DOHH2 (cell line): ENCODE measurements at regions not wholly inside any gene's neighbourhood (a gene's known extent, or its start where the extent isn't known, plus 50 kb on each side); places are given as distances from the start of the nearest gene placed in this dataset.

Source experiments
- H3F3A ChIP-seq: fragments of 200-600 bp; sonication (generic), shearing (Covaris generic); 2 replicates; pipeline ENCODE4 v1.6.0; 2016; ENCODE audit warnings: antibody characterized with exemption, mild to moderate bottlenecking; ENCODE audit not compliant: control insufficient read depth, insufficient read depth
- H3K27ac ChIP-seq: fragments of 200-600 bp; sonication (generic); 2 replicates; pipeline ENCODE4 v1.5.1; 2014; ENCODE audit warnings: low read depth, mild to moderate bottlenecking, low read length, moderate library complexity
- H3K27me3 ChIP-seq: fragments of 200-600 bp; sonication (generic); 2 replicates; pipeline ENCODE4 v1.6.1; 2014; ENCODE audit warnings: mild to moderate bottlenecking, low read length, mixed read lengths; ENCODE audit not compliant: control insufficient read depth
- H3K36me3 ChIP-seq: fragments of 200-600 bp; sonication (generic); 2 replicates; pipeline ENCODE4 v1.6.1; 2014; ENCODE audit warnings: mild to moderate bottlenecking, low read length, moderate library complexity, mixed read lengths; ENCODE audit not compliant: control insufficient read depth
- H3K4me1 ChIP-seq: fragments of 200-600 bp; sonication (generic); 2 replicates; pipeline ENCODE4 v1.6.1; 2014; ENCODE audit warnings: mild to moderate bottlenecking, low read length, mixed read lengths; ENCODE audit not compliant: control insufficient read depth
- H3K4me2 ChIP-seq: fragments of 200-600 bp; sonication (generic); 2 replicates; pipeline ENCODE4 v1.6.0; 2014; ENCODE audit warnings: mild to moderate bottlenecking, low read length, moderate library complexity
- H3K4me3 ChIP-seq: fragments of 200-600 bp; sonication (generic); 2 replicates; pipeline ENCODE4 v1.5.1; 2014; ENCODE audit warnings: mild to moderate bottlenecking, low read length, mixed read lengths
- H3K79me2 ChIP-seq: fragments of 200-600 bp; sonication (generic); 2 replicates; pipeline ENCODE4 v1.6.1; 2014; ENCODE audit warnings: mild to moderate bottlenecking, low read length, mixed read lengths; ENCODE audit not compliant: control insufficient read depth
- H3K9me2 ChIP-seq: fragments of 200-600 bp; sonication (generic); replicated peaks from 2 replicates; pipeline ENCODE4 v1.6.1; 2014; ENCODE audit warnings: mild to moderate bottlenecking, low read length, mixed read lengths; ENCODE audit not compliant: control insufficient read depth
- H3K9me3 ChIP-seq: fragments of 200-600 bp; sonication (generic); 2 replicates; pipeline ENCODE4 v1.6.1; 2014; ENCODE audit warnings: antibody characterized with exemption, low read length, mixed read lengths; ENCODE audit not compliant: control insufficient read depth, insufficient read depth
- H4K20me1 ChIP-seq: fragments of 200-600 bp; sonication (generic); 2 replicates; pipeline ENCODE4 v1.6.0; 2014; ENCODE audit warnings: low read depth, mild to moderate bottlenecking, antibody characterized with exemption, low read length, moderate library complexity; ENCODE audit not compliant: control insufficient read depth, insufficient read depth
- CTCF ChIP-seq: fragments of 200-600 bp; sonication (generic); IDR thresholded peaks from one replicate; pipeline ENCODE4 v1.5.1; 2014; ENCODE audit warnings: antibody characterized with exemption, mild to moderate bottlenecking, low read depth, low read length; ENCODE audit not compliant: poor library complexity, severe bottlenecking
- EZH2phosphoT487 ChIP-seq: fragments of 200-600 bp; sonication (generic); IDR thresholded peaks from 2 replicates; pipeline ENCODE4 v1.6.1; 2017; ENCODE audit warnings: borderline replicate concordance, mild to moderate bottlenecking, antibody characterized with exemption, low read length, moderate library complexity, mixed read lengths

- TF ChIP-seq CTCF = no peak
- TF ChIP-seq EZH2phosphoT487 = no peak
Observed at GRCh38 chr18:24868760-24869237, 408.4 kb downstream of the HRH4 start.

GRCh38 chr18:24869285-24869684 is 408.8 kb downstream of the HRH4 start:
- Histone ChIP-seq H3K9me3 (no peaks in the 10 kb centered on the region), H3K79me2 (no peaks in the 10 kb centered on the region), H3K27me3 (no peaks in the 10 kb centered on the region), H3K27ac (no peak overlapping the region), H4K20me1 (no peaks in the 10 kb centered on the region), H3K4me1 (no peaks in the 10 kb centered on the region), H3K9me2 (no peaks in the 10 kb centered on the region), H3K4me2 (no peak overlapping the region), H3K36me3 (no peaks in the 10 kb centered on the region), H3K4me3 (no peak overlapping the region), H3F3A (no peaks in the 10 kb centered on the region)
- TF ChIP-seq EZH2phosphoT487 = no peak
- no peak for TF ChIP-seq CTCF

More at GRCh38 chr18:24868760-24869237, 408.4 kb downstream of the HRH4 start:
- Histone ChIP-seq H3K4me1 (no peaks in the 10 kb centered on the region), H3K9me2 (no peaks in the 10 kb centered on the region), H3K27ac (no peak overlapping the region), H3K27me3 (no peaks in the 10 kb centered on the region), H3K4me3 (no peak overlapping the region), H3F3A (no peaks in the 10 kb centered on the region), H3K79me2 (no peaks in the 10 kb centered on the region), H3K36me3 (no peaks in the 10 kb centered on the region), H4K20me1 (no peaks in the 10 kb centered on the region), H3K4me2 (no peak overlapping the region), H3K9me3 (no peaks in the 10 kb centered on the region)

GRCh38 chr18:24875286-24875685 is 414.8 kb downstream of the HRH4 start:
- H3K27me3 ChIP-seq = no peaks in the 10 kb centered on the region
- no peaks in the 10 kb centered on the region for H3K9me2 ChIP-seq
- no peaks in the 10 kb centered on the region for H3K36me3 ChIP-seq
- H3K79me2 ChIP-seq = no peaks in the 10 kb centered on the region
- H3K27ac ChIP-seq = no peak overlapping the region
- TF ChIP-seq EZH2phosphoT487 = no peak
- no peaks in the 10 kb centered on the region for H3F3A ChIP-seq
- no peaks in the 10 kb centered on the region for H3K9me3 ChIP-seq
- H3K4me3 ChIP-seq = no peak overlapping the region
- H4K20me1 ChIP-seq = no peaks in the 10 kb centered on the region
- no peaks in the 10 kb centered on the region for H3K4me1 ChIP-seq
- H3K4me2 ChIP-seq = no peak overlapping the region

GRCh38 chr18:24875777-24876176 is 415.3 kb downstream of the HRH4 start:
- Histone ChIP-seq H3K79me2 (no peaks in the 10 kb centered on the region), H4K20me1 (no peaks in the 10 kb centered on the region), H3K27me3 (no peaks in the 10 kb centered on the region), H3K9me2 (no peaks in the 10 kb centered on the region), H3F3A (no peaks in the 10 kb centered on the region), H3K4me1 (no peaks in the 10 kb centered on the region), H3K9me3 (no peaks in the 10 kb centered on the region), H3K36me3 (no peaks in the 10 kb centered on the region), H3K4me2 (no peak overlapping the region), H3K27ac (no peak overlapping the region), H3K4me3 (no peak overlapping the region)
- no peak for TF ChIP-seq EZH2phosphoT487
